ENCODE measurements at regions not wholly inside any gene's neighbourhood (a gene's known extent, or its start where the extent isn't known, plus 50 kb on each side); places are given as distances from the start of the nearest gene placed in this dataset.

GRCh38 chr9:29416204-29416603 is 1842.9 kb upstream of the C9orf72 start:
- no peak for TF ChIP-seq CTCF (conservative IDR thresholded peaks at IDR 0.05; ENCODE audit: low read length)
- no peak for TF ChIP-seq EZH2phosphoT487 (IDR thresholded peaks at IDR 0.05; ENCODE audit: borderline replicate concordance)

Data from Loucy (cell line).